SK-MEL-5 (cell line): ENCODE measurements at regions not wholly inside any gene's neighbourhood (a gene's known extent, or its start where the extent isn't known, plus 50 kb on each side); places are given as distances from the start of the nearest gene placed in this dataset.

Source experiments
- DNase-seq: peaks from one replicate; pipeline ENCODE4 v3.0.0-alpha.2; 2016; ENCODE audit warnings: low read depth, low spot score
- in situ Hi-C: cut with HindIII; loops from 2 replicates; pipeline ENCODE4 v1.10.0; 2016; ENCODE audit warnings: low sequenced_read_pairs, high pct_unique_total_duplicates, low pct_unique_long_range_greater_than_20kb

DNA sequence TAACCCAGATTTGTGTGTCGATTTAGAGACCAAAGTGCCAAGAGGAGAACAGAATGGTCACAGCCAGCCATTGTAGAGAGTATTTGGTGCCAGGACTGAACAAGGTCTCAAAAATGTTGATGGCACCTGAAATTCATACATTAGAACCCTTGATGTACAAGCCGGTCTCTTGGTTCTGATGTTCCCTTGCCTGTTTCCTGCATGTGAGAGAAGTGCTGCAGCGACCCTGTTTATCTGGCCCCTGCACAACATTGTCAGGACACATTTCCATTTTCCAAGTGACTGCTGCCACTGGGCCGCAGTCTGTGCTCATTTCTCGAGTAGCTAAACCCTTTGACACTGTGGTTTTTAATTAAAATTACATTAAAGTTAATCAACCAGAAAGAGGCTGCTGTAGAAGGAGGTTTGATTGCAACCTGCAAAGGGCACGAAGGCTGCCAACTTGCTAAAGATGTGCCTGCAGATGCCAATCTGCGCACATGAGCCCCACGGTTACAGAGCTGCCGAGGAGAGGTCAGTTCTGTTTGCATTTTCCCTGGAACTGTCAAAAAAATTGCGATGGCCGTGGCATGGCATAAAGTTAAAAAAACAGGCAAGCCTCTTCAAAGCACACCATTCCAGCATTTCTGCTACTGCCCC lies 136.4 kb upstream of the CMC1 start:
- DNase-seq: no peak
- in situ Hi-C loops: no loop called here

GRCh38 chr3:28109829-28110228 lies 131.6 kb upstream of the CMC1 start:
- in situ Hi-C loops: no loop called here
- DNase-seq: no peak

DNA sequence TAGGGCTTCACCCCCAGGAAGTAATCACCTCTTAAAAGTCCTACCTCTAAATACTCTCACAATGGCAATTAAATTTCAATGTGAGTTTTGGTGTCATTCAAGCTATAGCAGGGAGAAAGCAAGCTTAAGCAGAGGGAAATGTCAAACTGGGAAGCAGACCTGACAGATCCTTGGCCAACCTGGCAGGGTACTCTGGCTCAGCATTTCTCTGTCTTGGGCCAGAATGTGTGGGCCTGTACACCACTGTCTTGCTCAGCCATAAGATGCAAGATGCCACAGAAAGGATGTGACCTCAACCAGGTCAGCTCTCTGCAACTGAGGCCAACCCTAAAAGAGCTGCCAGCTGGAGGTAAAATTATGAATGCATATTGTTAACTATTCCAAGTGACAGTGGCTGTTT lies 130.6 kb upstream of the CMC1 start:
- DNase-seq: no peak
- in situ Hi-C loops: no loop called here

DNA sequence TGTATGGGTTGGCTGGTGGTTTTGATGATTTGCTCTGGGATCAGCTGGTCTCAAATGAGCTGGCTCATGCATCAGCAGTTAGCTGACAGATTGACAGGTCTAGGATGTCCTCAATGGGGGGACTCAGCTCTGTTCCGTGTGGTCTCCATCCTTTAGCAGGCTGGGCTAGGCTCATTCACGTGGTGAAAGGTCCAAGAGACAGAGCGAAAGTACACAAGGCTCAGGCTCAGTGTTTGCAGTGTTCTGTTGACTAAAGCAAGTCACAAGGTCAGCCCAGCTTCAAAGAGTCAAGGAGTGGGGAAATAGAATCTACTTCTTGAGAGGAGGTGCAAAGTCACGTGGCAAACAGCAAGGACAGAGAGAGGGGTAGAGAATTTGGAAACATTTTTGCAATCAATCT lies 126.5 kb upstream of the CMC1 start:
- in situ Hi-C loops: no loop called here
- no peak for DNase-seq

GRCh38 chr3:28115316-28115715 lies 126.1 kb upstream of the CMC1 start:
- in situ Hi-C loops: no loop called here
- DNase-seq: no peak

GRCh38 chr3:28117598-28117997 lies 123.8 kb upstream of the CMC1 start:
- DNase-seq: no peak
- in situ Hi-C loops: no loop called here

- DNase-seq: no peak
- in situ Hi-C loops: no loop called here
These were observed 123.3 kb upstream of the CMC1 start for GRCh38 chr3:28118087-28118486.

DNA sequence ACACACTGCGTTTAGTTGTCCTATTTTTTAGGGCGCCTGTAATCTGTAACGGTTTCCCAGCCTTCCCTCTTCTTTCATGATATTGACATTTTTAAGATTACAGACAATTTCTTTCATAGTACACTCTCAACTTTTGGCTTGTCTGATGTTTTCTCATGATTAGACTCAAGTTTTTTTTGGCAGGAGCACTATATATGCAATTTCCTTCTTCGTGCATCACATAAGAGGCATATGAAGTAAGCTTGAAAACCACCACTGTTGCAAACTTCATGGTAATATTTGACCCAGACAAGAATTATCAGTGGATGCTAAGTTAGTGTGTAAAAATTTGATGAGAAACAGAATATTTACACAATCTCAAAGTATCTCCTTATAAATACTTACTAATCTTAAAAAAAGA lies 119.2 kb upstream of the CMC1 start:
- in situ Hi-C loops: no loop called here
- no peak for DNase-seq

GRCh38 chr3:28124882-28125281 lies 116.5 kb upstream of the CMC1 start:
- in situ Hi-C loops: no loop called here
- no peak for DNase-seq

DNA sequence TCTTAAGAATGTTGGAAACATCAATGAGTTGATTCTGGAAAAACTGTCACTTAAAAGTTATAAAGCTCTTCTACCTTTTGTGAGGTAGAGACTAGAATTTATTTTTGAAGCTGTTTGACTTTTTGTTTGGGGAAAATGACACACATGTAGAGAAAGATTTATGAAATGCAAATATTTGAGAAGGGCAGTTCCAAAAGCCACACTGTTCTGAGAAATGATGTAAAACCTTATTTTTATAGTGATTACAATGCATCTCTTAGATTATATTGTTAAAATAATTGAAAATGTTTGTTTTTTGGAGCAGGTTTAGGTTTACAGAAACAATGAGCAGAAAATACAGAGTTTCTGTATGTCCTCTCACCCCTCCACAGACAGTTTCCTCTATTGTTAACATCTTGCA lies 116.1 kb upstream of the CMC1 start:
- DNase-seq: no peak
- in situ Hi-C loops: no loop called here

DNA sequence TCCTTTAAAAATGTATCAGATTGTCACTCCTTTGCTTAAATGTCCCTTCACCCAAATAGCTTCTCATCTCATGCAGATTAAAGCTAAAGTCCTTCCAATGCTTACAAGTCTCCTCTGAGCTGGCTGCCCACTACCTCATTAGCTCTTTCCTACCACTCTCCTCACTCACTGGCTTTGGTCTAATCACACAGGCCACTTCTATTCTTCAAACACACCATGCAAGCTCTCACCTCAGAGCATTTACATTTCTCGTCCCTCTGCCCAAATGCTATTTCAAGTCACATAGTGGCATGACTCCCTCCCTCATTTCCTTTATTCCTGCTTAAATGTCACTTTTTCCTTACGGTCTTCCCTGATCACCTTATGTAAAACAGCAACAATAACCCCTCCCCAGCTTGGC lies 110.6 kb upstream of the CMC1 start:
- in situ Hi-C loops: no loop called here
- DNase-seq: no peak

- in situ Hi-C loops: no loop called here
- no peak for DNase-seq
These were observed 108.5 kb upstream of the CMC1 start for GRCh38 chr3:28132941-28133340.

- in situ Hi-C loops: no loop called here
- DNase-seq: no peak
These were observed 107.2 kb upstream of the CMC1 start for GRCh38 chr3:28134198-28134597.

GRCh38 chr3:28134792-28135375 lies 106.5 kb upstream of the CMC1 start:
- in situ Hi-C loops: no loop called here

DNA sequence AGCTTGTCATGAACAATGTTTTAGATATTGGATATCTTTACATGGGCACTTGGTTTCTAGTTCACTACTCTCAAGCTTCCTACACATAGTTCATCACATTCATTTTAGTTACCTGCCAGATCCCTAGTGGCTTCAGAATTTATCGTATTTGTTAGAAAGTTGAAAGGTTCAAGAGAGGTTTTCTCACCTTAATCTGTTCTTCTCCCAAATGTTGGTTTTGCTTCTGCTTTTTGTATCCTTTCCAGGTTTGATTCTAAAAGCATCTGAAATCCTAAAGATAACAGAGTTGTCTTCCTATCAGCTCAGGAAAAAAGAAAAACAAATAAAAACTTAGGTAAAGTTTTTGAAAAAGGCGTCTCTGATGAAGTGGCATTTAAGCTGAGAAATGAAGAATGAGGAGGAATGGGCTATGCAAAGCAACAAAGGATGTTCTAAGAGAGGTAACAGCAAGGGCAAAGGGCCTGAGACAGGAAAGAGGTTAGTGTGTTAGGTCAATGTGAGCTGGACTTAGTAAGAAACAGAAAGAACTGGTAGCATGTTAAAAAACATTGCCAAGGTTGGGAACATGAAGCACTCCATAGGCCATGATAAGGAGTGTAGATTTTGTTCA lies 104.7 kb upstream of the CMC1 start:
- in situ Hi-C loops: no loop called here

More at GRCh38 chr3:28134792-28135375, 106.5 kb upstream of the CMC1 start:
- DNase-seq: no peak

DNA sequence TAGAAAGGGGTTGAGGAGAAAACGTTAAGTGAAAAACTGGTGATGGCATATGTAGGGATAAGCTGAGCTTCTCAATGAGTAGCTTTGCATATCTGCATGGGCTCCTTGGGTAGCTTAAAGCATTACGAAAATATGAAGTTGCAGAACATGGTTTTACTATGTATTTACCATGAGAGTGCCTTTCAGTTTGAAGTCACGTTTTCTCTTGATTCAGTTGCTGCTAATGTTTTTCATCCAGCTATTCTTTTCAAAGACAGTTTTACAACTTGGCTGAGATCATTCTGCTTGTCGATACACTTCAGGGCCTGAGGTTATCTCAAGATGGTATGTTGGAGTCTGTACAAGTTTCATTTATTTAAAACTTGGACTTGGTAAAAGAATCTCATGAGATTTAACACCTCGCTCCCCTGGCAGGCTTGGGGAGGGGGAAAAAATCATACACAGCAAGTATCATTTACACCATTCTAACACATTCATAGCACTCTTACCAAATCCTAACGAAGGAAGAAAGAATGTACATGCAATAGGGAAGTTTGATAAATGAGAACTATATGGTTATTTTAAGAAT lies 103.3 kb upstream of the CMC1 start:
- in situ Hi-C loops: no loop called here
- no peak for DNase-seq

More for the DNA sequence above, 104.7 kb upstream of the CMC1 start:
- DNase-seq: no peak

DNA sequence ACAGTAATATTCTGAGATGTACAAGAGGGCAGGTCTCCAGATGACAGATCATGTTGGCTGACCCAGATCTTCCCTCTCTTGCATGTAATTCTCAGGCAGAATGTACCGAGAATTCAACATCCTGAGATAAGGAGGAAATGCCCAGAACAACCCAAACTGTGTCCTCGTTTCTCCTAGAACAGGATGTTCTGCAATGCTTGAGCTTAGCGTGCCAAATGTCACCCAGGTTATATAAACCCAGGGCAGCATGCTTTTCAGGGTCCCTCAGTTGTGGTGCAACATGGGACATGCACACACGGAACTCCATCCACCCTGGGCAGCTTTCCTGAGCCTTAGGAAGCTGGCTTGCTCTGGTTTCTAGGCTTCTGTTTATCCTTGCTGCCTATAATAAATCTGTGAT lies 102.1 kb upstream of the CMC1 start:
- DNase-seq: no peak
- in situ Hi-C loops: no loop called here

DNA sequence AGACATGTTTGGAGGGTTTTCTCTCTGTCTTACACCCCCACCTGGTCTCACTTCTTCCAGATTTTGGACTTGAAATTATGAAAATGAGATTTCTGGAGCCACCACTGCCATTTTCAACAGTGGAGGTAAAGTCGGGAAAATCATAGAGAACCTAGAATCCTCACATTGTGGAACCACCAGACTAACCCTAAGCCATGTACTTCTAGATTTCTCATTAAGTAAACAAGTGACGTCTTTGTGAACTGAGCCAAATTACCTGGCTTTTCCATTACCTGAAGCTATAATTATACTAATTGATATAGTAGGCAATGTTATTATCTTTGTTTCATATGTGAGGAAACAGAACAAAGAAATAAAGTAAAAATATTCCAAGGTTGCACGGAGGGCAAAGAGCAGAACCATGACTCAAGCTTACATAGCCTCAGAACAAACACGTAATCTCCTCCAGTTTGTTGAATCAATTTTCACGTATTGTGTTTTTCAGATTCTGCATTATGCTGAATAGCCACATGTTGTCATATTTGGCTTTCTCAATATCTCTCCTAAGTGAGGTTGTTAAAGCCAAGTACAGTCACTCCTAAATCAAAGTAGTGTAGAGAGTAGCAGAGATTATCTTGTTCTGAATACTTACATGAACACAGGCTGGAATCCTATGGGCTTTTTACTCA lies 101.3 kb upstream of the CMC1 start:
- in situ Hi-C loops: no loop called here
- no peak for DNase-seq

DNA sequence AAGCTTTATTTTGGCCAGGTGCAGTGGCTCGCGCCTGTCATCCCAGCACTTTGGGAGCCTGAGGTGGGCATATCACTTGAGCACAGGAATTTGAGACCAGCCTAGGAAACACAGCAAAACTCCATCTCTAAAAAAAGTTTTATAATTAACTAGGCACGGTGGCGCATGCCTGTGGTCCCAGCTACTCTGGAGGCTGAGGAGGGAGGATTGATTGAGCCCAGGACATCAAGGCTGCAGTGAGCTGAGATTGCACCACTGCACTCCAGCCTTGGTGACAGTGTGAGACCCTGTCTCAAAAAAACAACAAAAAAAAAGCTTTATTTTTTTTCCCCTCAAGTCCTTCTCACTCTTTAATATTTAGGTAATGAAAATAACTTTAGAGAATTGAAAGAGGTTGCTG lies 100.8 kb upstream of the CMC1 start:
- in situ Hi-C loops: no loop called here
- DNase-seq: no peak
